GM18951 (cell line): ENCODE measurements at regions not wholly inside any gene's neighbourhood (a gene's known extent, or its start where the extent isn't known, plus 50 kb on each side); places are given as distances from the start of the nearest gene placed in this dataset.
"Not testable (repeated sequence)": the region's sequence is repeated elsewhere in the genome, so short reads cannot be mapped to it uniquely, and the experiment has no call there.

ENCODE experiments used
- POLR2A ChIP-seq: IDR thresholded peaks from 4 replicates; pipeline ENCODE4 v1.6.1; 2011; ENCODE audit warnings: mild to moderate bottlenecking; ENCODE audit not compliant: insufficient read length, insufficient read depth; ENCODE audit errors: extremely low read depth
- in situ Hi-C: fragments of 300-500 bp; cut with MboI; formaldehyde crosslinking; loops from one replicate; pipeline ENCODE4 v1.12.0; 2022; ENCODE audit warnings: low sequenced_read_pairs, mixed read lengths, inconsistent platforms; ENCODE audit not compliant: unreplicated experiment

DNA sequence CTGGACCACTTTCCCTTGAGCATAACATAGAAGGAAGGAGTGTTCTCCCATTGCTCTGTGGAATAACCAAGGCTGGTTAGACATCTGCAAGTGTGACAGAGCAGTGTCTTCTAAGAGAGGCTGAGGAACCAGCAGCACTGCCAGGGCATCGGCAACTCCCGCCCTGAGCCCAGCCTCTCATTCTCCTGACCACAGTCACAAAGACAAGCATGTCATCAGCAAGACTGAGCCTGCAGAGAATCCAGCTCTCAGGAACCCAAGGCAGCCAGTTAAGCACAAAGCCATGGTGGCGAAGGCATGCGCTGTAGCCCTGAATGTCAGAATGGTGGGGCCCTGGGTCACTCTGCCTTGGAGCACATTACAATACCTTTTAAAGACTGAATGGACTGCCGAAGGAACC lies 253.9 kb downstream of the AGTPBP1 start:
- TF ChIP-seq POLR2A: no peak
- in situ Hi-C loops: no loop called here

DNA sequence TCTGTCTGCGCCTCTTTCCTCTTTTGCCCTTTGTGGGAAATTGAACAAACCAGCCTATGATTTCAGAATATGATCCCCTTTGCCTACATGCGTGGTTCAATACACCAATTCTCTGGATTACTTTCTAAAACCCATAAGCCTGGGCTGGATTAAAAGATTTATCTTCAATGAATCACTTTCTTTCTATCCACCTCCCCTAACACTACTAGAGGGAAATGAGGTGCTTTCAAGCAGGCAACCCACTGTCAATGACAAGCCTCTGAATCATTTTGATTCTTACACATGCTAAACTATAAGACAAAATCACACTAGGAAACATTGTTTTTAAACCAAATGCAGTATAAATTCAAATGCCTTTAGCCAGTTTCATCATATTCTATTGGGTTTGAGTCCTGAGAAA lies 257.5 kb downstream of the AGTPBP1 start:
- no peak for TF ChIP-seq POLR2A
- in situ Hi-C loops: no loop called here

DNA sequence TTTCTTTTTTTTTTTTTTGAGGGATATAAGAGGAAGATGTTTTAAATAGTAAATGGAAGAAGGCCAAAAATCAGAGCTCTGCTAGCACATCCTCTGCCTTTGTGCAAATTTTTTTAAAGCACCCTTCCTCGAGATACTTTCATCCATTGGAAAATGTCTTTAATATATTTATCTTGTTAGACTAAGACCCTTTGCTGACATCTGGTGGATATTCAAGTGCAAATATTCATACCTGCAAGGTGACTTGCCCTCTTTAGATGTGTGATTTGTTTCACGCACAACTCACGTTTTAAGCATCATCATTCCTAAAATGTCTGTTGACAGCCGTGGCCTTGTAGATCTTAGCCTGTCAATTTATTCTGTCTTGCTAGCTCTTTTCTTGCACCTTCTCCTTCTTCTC lies 258.5 kb downstream of the AGTPBP1 start:
- in situ Hi-C loops: no loop called here

DNA sequence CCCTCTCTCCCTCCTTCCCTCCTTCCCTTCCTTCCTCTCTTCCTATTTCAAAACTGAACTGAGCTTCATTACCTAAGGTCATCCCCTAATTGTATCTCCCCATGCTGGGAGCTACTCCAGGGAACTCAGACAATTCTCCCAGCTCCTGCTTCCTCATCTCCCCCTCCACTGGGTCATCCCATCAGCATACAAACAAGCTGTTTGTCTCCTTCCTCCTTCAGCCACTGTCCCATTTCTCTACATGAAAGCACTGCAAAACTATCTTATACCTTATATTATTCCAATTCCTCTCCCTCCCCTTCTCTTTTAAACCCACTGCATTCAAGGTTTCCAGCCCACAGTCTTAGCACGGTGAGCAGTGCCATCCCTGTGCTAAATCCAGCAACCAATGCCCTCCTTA lies 262.4 kb downstream of the AGTPBP1 start:
- no peak for TF ChIP-seq POLR2A
- in situ Hi-C loops: no loop called here

More for the DNA sequence above, 258.5 kb downstream of the AGTPBP1 start:
- no peak for TF ChIP-seq POLR2A

DNA sequence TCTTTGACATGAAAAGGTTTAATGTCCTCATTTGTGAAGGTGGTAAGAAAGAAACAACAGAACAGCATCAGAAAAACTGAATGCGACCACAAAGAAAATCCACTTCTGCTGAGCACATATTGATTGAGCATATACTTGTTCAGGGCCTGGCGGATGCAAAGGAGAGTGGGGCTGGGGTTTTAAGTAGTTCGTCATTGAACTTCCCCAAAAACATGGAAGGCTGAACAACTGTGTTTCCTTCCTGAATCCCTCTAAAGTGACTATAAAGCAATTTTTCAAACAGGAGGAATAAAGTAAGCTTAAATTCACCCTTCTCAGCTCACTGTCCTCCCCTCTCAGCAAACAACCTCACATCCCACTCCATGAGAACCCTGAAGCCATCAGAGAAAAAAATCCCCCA lies 262.9 kb downstream of the AGTPBP1 start:
- in situ Hi-C loops: no loop called here
- TF ChIP-seq POLR2A: no peak

DNA sequence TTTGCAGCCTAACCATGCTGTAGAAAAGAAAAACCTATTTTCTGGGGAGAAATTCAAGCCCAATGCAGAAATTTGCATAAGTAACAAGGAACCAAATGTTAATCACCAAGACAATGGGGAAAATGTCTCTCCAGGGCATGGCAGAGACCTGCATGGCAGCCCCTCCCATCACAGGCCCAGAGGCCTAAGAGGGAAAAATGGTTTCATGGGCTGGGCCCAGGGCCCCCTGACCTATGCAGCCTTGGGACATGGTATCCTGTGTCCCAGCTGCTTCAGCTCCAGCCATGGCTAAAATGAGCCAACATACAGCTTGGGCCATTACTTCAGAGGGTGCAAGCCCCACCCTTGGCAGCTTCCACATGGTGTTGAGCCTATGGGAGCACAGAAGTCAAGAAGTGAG lies 266.9 kb downstream of the AGTPBP1 start:
- in situ Hi-C loops: not testable (repeated sequence)

DNA sequence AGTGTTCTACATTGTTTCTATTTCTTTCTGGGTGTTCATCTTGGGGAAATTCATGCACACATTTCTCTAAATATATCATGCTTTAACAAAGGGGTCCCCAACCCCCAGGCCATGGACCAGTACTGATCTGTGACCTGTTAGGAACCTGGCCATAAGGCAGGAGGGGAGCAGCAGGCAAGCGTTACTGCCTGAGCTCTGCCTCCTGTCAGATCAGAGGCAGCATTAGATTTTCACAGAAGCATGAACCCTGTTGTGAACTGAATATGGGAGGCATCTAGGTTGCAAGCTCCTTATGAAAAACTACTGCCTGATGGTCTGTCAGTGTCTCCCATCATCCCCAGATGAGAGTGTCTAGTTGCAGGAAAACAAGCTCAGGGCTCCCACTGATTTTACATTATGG lies 270.0 kb downstream of the AGTPBP1 start:
- in situ Hi-C loops: no loop called here

DNA sequence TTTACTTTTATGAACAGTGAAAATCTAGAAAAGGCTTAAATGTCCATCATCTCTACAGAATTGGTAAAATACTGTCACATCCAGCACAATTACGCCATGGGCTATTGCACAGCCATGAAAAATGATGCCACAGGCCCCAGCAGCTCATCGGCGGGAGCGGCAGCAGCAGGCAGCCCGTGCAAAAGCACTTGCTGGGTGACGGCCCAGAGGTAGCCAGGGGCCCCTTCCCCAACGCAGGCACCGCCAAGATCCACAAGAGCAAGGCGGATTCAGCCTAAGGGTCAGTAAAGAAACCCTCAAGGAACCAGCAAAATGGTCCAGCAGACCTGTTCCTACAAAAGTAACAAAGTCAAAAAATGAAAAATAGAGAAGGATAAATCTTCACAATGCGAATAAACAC lies 272.7 kb downstream of the AGTPBP1 start:
- in situ Hi-C loops: no loop called here
- TF ChIP-seq POLR2A: no peak

More for the DNA sequence above, 270.0 kb downstream of the AGTPBP1 start:
- TF ChIP-seq POLR2A: no peak

DNA sequence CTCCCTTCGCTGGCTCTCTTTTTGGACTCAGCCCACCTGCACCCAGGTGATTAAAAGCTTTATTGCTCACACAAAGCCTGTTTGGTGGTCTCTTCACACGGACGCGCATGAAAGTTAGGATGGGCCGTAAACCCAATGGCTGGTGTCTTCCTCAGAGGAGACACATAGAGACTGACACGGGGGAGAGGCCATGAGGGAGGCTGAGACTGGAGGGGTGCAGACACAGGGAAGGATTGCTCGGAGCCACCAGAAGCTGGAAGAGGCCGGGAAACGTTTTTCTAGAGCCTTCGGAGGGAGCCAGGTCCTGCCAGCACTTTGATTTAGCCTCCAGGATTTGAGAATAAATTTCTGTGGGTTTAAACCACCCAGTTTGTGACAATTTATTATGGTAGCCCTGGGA lies 274.9 kb downstream of the AGTPBP1 start:
- in situ Hi-C loops: no loop called here
- no peak for TF ChIP-seq POLR2A

DNA sequence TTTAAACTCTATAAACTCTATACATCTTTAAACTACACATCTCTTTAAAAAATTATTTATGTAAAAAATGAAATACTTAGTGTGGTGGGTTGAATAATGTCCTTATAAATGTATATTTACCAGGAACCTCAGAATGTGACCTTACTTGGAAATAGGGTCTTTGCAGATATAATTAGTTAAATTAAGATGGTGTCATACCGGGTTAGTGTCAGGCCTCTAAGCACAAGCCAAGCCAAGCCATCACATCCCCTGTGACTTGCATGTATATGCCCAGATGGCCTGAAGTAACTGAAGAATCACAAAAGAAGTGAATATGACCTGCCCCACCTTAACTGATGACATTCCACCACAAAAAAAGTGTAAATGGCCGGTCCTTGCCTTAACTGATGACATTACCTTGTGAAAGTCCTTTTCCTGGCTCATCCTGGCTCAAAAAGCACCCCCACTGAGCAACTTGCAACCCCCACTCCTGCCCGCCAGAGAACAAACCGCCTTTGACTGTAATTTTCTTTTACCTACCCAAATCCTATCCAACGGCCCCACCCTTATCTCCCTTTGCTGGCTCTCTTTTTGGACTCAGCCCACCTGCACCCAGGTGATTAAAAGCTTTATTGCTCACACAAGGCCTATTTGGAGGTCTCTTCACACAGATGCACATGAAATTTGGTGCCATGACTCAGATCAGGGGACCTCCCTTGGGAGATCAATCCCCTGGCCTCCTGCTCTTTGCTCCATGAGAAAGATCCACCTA lies 283.5 kb downstream of the AGTPBP1 start:
- in situ Hi-C loops: not testable (repeated sequence)

DNA sequence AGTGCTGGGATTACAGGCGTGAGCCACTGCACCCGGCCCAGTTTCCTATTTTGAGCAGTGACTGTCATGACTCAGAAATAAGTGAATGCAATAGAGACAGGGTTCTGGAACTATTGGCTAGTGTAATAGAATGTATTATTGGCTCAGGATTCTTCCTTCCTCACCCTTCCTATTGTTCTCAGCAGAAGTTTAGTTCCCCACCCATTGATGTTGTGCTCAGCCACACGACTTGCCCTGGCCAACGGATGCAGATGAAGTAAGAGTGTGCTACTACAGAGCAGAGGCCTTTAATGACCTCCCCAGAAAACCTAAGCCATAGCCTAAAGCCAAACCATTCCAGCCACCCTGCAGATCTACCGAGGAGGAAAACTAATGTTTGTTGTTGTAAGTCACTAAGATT lies 287.9 kb downstream of the AGTPBP1 start:
- in situ Hi-C loops: no loop called here
- TF ChIP-seq POLR2A: no peak

DNA sequence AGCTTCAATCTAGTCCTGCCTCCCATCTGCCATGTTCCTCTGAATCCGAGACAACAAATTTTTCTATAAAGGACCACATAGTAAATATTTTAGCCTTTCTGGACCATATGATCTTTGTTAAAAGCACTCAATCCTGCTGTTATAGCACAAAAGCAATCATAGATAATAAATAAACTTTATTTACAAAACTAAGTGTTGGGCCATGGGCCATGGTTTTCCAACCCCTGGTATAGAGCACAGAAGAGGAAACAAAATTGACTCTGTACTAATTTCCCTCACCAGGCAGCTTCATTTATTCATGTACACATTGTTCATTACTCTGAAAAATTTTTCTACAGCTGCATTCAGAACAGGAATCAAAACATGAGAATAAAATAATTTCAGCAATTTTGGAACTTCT lies 288.9 kb downstream of the AGTPBP1 start:
- in situ Hi-C loops: no loop called here
- no peak for TF ChIP-seq POLR2A

DNA sequence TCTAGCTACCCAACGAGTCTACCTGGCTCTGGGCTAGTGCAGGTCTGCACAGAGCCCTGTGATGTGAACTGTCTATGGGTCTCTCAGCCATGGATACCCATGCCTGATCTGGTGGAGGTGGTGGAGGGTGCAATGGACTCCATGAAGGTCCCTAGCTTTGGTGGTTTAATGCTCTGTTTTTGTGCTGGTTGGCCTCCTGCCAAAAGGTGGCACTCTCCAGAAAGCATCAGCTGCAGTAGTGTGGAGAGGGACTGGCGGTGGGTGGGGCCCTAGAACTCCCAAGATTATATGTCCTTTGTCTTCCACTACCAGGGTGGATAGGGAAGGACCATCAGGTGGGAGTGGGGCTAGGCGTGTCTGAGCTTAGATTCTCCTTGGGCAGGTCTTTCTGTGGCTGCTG lies 290.1 kb downstream of the AGTPBP1 start:
- in situ Hi-C loops: no loop called here
- TF ChIP-seq POLR2A: no peak

DNA sequence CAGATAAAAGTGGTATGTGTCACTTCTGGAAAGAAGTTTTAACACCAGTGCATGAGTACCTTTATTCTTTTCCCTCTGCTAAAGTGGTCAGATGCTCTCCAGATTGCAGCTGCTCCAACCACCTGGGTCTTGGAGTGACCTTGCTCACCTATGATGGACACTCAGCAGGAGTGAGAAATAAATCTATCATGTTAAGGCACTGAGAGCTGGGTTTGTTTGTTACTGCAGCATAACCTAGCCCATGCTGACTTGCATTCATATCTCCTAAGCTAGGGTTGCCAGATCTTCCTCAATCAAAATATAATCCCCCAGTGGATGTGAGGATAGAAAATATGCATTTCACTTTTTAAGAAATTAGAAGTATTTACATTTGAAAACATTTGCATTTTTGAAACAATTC lies 295.9 kb downstream of the AGTPBP1 start:
- in situ Hi-C loops: no loop called here
- no peak for TF ChIP-seq POLR2A

DNA sequence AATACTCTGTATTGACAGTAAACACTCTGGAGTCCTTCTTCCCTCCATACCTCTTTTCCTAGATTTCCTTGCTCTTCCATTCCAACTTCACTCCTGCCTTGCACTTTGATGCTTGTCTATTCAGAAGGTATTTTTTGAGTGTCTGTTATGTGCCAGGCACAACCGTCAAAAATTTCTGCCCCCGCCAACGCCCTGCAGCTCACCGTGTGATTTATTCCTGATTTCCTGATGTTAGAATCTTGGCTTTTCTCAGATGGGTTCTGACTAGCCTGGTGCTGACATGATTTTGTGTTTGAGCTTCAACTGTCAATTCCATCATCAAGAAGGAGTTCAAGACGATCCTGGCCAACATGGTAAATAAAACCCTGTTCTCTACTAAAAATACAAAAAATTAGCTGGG lies 297.5 kb downstream of the AGTPBP1 start:
- TF ChIP-seq POLR2A: no peak
- in situ Hi-C loops: no loop called here
